ENCODE measurements at regions not wholly inside any gene's neighbourhood (a gene's known extent, or its start where the extent isn't known, plus 50 kb on each side); places are given as distances from the start of the nearest gene placed in this dataset.

DNA sequence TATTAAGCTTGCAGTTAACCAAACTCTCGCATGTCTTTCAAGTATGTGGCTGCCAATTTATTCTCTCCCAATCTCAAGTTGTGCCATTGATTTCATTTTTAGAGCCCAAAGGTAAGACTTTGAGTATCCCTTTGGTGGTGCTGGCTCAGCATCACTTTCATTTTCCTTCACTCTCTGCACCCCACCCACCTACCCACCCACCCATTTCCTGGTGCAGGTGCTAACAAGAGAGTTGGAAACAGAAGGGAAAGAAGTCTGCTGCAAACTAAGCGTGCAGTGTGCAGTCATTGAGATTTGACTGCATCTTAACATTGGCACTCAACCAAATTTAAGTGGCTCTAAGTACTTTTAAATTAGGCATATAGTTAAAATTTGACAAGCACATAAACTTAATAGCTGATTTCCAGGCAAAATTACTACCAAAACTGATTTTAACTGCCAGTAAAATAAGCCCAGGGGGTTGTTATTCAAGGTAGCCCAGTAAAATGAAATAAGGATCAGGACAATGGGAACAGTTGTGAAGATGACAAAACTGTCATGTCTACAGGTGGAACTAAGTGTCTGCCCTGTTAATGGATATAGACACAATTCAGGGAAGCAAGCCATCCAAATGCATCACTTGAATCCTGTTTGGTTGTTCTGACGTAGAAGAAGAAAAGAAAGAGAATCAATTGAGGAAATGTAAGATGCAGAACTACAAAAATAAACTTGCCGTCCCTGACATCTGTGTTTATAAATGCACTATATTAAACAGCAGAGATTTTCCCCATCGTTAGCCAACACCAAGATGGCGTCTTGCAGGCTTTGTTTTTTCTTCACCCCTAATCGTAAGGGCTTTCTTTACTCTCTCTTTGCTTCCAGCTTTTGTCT lies 184.2 kb downstream of the KDR start:
- no peak overlapping the region for H3K4me3 Mint-ChIP-seq
- H3K9me3 Mint-ChIP-seq: no peaks in the 10 kb centered on the region
- H3K4me1 Mint-ChIP-seq: peaks cover 16% of the 10 kb centered on the region
- TF ChIP-seq, protein P1, sequence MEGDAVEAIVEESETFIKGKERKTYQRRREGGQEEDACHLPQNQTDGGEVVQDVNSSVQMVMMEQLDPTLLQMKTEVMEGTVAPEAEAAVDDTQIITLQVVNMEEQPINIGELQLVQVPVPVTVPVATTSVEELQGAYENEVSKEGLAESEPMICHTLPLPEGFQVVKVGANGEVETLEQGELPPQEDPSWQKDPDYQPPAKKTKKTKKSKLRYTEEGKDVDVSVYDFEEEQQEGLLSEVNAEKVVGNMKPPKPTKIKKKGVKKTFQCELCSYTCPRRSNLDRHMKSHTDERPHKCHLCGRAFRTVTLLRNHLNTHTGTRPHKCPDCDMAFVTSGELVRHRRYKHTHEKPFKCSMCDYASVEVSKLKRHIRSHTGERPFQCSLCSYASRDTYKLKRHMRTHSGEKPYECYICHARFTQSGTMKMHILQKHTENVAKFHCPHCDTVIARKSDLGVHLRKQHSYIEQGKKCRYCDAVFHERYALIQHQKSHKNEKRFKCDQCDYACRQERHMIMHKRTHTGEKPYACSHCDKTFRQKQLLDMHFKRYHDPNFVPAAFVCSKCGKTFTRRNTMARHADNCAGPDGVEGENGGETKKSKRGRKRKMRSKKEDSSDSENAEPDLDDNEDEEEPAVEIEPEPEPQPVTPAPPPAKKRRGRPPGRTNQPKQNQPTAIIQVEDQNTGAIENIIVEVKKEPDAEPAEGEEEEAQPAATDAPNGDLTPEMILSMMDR (IDR thresholded peaks at IDR 0.05; ENCODE audit: unreplicated experiment in 3 of 3): no peak
- peaks cover 18% of the 10 kb centered on the region for H3K27me3 Mint-ChIP-seq (ENCODE audit: low read depth)
- H3K27ac Mint-ChIP-seq: peak overlapping the region in 1 of 3 experiments; percentile 27
- no peaks in the 10 kb centered on the region for H3K36me3 Mint-ChIP-seq (ENCODE audit: low read depth)

DNA sequence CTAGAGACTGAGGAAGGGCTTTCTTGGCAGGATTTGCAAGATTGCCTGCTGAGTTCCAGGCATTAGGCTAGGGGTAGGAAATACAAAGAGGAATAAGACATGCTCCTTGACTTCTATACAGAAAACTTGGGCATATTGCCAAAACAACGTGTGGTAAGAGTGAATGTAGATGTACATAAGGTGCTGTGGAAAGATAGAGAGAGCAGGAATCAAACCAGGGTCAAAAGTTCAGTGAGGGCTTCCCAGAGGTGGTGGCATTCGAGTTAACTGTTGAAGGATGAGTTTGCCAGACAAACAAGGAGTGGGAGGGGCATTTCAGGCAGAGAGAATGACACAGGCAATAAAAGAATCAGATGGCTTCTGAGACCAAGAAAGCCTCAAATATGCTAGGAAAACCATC lies 187.9 kb downstream of the KDR start:
- no peaks in the 10 kb centered on the region for H3K36me3 Mint-ChIP-seq (ENCODE audit: low read depth)
- no peaks in the 10 kb centered on the region for H3K9me3 Mint-ChIP-seq
- TF ChIP-seq, protein P1 (IDR thresholded peaks at IDR 0.05; ENCODE audit: unreplicated experiment in 3 of 3): no peak
- H3K4me3 Mint-ChIP-seq: no peak overlapping the region
- H3K27ac Mint-ChIP-seq: no peak overlapping the region
- H3K27me3 Mint-ChIP-seq (ENCODE audit: low read depth): peaks cover 15% of the 10 kb centered on the region
- peaks cover 12% of the 10 kb centered on the region for H3K4me1 Mint-ChIP-seq

DNA sequence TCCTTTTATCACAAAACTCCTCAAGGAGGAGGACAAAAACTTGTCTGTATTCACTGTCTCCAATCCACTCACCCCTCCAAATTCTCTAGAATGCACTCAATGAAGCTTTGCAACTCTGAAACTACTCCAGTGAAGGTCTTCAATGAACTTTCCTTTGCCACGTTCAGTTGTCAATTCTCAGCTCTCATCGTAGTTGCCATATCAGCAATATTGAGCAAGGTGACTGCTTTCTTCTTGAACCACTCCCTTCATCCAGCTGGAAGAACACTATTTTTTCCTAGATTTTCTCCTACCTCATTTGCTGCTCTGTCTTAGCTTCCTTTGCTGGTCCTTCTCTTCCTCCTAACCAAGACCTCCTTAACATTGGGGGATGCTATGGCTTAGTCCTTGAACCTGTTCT lies 191.8 kb downstream of the KDR start:
- TF ChIP-seq, protein P1 (IDR thresholded peaks at IDR 0.05; ENCODE audit: unreplicated experiment in 3 of 3): no peak
- peaks cover 5% of the 10 kb centered on the region for H3K4me1 Mint-ChIP-seq
- H3K9me3 Mint-ChIP-seq: no peaks in the 10 kb centered on the region
- peaks cover 12% of the 10 kb centered on the region for H3K27me3 Mint-ChIP-seq (ENCODE audit: low read depth)
- no peaks in the 10 kb centered on the region for H3K36me3 Mint-ChIP-seq (ENCODE audit: low read depth)
- H3K4me3 Mint-ChIP-seq: no peak overlapping the region
- no peak overlapping the region for H3K27ac Mint-ChIP-seq

DNA sequence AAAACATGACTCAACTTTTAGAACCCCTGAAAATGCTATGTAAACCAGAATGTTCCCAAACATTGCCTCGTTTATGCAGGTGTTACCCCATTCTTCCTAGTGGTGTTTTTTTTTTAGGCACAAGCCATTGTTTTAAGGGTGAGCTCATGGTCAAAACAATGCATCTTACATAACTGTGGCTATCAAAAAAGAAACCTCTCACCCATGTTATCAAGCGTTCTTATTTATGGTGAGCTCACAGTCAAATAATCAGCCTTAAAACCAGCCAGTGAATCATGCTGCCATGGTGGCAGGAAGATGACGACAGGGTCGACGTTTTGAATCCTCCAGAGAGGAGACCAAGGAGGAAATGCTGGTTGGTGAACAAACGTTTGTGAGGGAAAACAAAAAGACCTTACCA lies 195.2 kb downstream of the KDR start:
- Mint-ChIP-seq H3K9me3 (peaks cover 5% of the 10 kb centered on the region), H3K27me3 (ENCODE audit: low read depth) (peaks cover 10% of the 10 kb centered on the region), H3K4me3 (no peak overlapping the region), H3K27ac (no peak overlapping the region), H3K4me1 (no peaks in the 10 kb centered on the region), H3K36me3 (ENCODE audit: low read depth) (no peaks in the 10 kb centered on the region)
- TF ChIP-seq, protein P1 (IDR thresholded peaks at IDR 0.05; ENCODE audit: unreplicated experiment in 3 of 3): no peak

DNA sequence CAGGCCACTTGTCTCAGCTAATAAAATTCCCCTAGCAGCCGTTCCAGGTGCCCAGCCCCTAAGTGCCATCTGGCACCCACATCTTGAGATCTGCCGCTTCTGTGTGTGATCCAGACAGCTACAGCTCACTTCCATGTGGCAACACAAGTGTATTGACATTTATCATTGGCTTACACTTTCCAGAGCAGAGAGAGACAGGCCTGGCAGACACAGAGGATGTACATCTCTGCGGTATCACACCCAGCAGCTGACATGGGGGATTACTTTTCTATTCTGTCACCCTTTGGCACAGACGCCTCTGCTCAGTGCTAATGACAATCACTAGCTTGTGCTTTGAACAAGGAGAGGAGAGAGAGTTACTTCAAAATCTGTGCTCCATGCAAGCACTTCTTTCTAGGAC lies 195.9 kb downstream of the KDR start:
- H3K27ac Mint-ChIP-seq: no peak overlapping the region
- H3K27me3 Mint-ChIP-seq (ENCODE audit: low read depth): peaks cover 5% of the 10 kb centered on the region
- peaks cover 11% of the 10 kb centered on the region for H3K9me3 Mint-ChIP-seq

More for the DNA sequence above, 195.9 kb downstream of the KDR start:
- TF ChIP-seq, protein P1 (IDR thresholded peaks at IDR 0.05; ENCODE audit: unreplicated experiment in 3 of 3): no peak
- H3K4me1 Mint-ChIP-seq: no peaks in the 10 kb centered on the region
- H3K36me3 Mint-ChIP-seq (ENCODE audit: low read depth): no peaks in the 10 kb centered on the region
- no peak overlapping the region for H3K4me3 Mint-ChIP-seq

All from nephron (organoid).